H9 (cell line): ENCODE measurements at regions not wholly inside any gene's neighbourhood (a gene's known extent, or its start where the extent isn't known, plus 50 kb on each side); places are given as distances from the start of the nearest gene placed in this dataset.

Source experiments
- DNase-seq: peaks from one replicate; pipeline ENCODE4 v3.0.0-alpha.2; 2017
- H2AFZ ChIP-seq: one replicate; pipeline ENCODE4 v1.6.1; 2013; ENCODE audit warnings: mild to moderate bottlenecking, low read length, control low read depth, moderate library complexity
- H2AK5ac ChIP-seq: 2 replicates; pipeline ENCODE4 v1.6.1; 2013; ENCODE audit warnings: low read length, control low read depth, mixed read lengths; ENCODE audit not compliant: insufficient read length
- H2BK120ac ChIP-seq: one replicate; pipeline ENCODE4 v1.6.1; 2013; ENCODE audit warnings: low read depth, mild to moderate bottlenecking, low read length, control low read depth, inconsistent platforms; ENCODE audit not compliant: poor library complexity, severe bottlenecking
- H2BK12ac ChIP-seq: 2 replicates; pipeline ENCODE4 v1.6.1; 2013; ENCODE audit warnings: low read length, control low read depth, mixed read lengths, low read depth; ENCODE audit not compliant: insufficient read length
- H2BK15ac ChIP-seq: 2 replicates; pipeline ENCODE4 v1.6.1; 2013; ENCODE audit warnings: low read depth, low read length, control low read depth
- H2BK20ac ChIP-seq: one replicate; pipeline ENCODE4 v1.6.1; 2013; ENCODE audit warnings: low read depth, mild to moderate bottlenecking, low read length, control low read depth, inconsistent platforms; ENCODE audit not compliant: poor library complexity, severe bottlenecking
- H2BK5ac ChIP-seq: 2 replicates; pipeline ENCODE4 v1.6.1; 2013; ENCODE audit warnings: low read length, control low read depth, mixed read lengths; ENCODE audit not compliant: insufficient read length
- H3K14ac ChIP-seq: 2 replicates; pipeline ENCODE4 v1.6.1; 2013; ENCODE audit warnings: low read length, control low read depth; ENCODE audit not compliant: insufficient read depth
- H3K18ac ChIP-seq: 2 replicates; pipeline ENCODE4 v1.6.1; 2013; ENCODE audit warnings: low read depth, mild to moderate bottlenecking, mixed read lengths, low read length, control low read depth; ENCODE audit not compliant: insufficient read length
- H3K23ac ChIP-seq: 2 replicates; pipeline ENCODE4 v1.6.1; 2013; ENCODE audit warnings: low read length, control low read depth, mixed read lengths, low read depth; ENCODE audit not compliant: insufficient read length
- H3K23me2 ChIP-seq: 2 replicates; pipeline ENCODE4 v1.6.1; 2013; ENCODE audit warnings: low read depth, mild to moderate bottlenecking, mixed read lengths, low read length, control low read depth; ENCODE audit not compliant: insufficient read length, poor library complexity, severe bottlenecking
- H3K27ac ChIP-seq: 2 replicates; pipeline ENCODE4 v1.5.1; 2013; ENCODE audit warnings: low read length, control low read depth, mixed read lengths, low read depth; ENCODE audit not compliant: insufficient read length
- H3K27me3 ChIP-seq: 2 replicates; pipeline ENCODE4 v1.6.1; 2013; ENCODE audit warnings: low read length, control low read depth, inconsistent platforms; ENCODE audit not compliant: insufficient read depth
- H3K4ac ChIP-seq: 2 replicates; pipeline ENCODE4 v1.6.1; 2013; ENCODE audit warnings: low read depth, mild to moderate bottlenecking, control low read depth, inconsistent platforms, low read length, moderate library complexity
- H3K4me1 ChIP-seq: 2 replicates; pipeline ENCODE4 v1.6.1; 2013; ENCODE audit warnings: low read length, control low read depth, inconsistent platforms; ENCODE audit not compliant: insufficient read depth
- H3K4me2 ChIP-seq: 2 replicates; pipeline ENCODE4 v1.6.1; 2013; ENCODE audit warnings: low read length, control low read depth, mixed read lengths; ENCODE audit not compliant: insufficient read length, insufficient read depth
- H3K56ac ChIP-seq: 2 replicates; pipeline ENCODE4 v1.6.1; 2013; ENCODE audit warnings: low read depth, mild to moderate bottlenecking, mixed read lengths, low read length, control low read depth; ENCODE audit not compliant: insufficient read length
- H3K79me1 ChIP-seq: 2 replicates; pipeline ENCODE4 v1.6.1; 2013; ENCODE audit warnings: low read depth, mild to moderate bottlenecking, moderate library complexity, low read length, control low read depth, inconsistent platforms; ENCODE audit not compliant: insufficient read depth, poor library complexity, severe bottlenecking
- H3K79me2 ChIP-seq: 2 replicates; pipeline ENCODE4 v1.6.1; 2013; ENCODE audit warnings: low read length, control low read depth, inconsistent platforms; ENCODE audit not compliant: insufficient read depth
- H3K9ac ChIP-seq: 2 replicates; pipeline ENCODE4 v1.6.1; 2013; ENCODE audit warnings: low read length, control low read depth, mixed read lengths; ENCODE audit not compliant: insufficient read length; ENCODE audit errors: extremely low read depth
- H3K9me3 ChIP-seq: one replicate; pipeline ENCODE4 v1.6.1; 2013; ENCODE audit warnings: low read depth, low read length, inconsistent platforms; ENCODE audit not compliant: control insufficient read depth
- H3T11ph ChIP-seq: one replicate; pipeline ENCODE4 v1.6.1; 2013; ENCODE audit warnings: mild to moderate bottlenecking, low read length, control low read depth, inconsistent platforms
- H4K20me1 ChIP-seq: one replicate; pipeline ENCODE4 v1.6.1; 2013; ENCODE audit not compliant: control insufficient read depth, insufficient read length, insufficient read depth
- H4K5ac ChIP-seq: 2 replicates; pipeline ENCODE4 v1.6.1; 2013; ENCODE audit warnings: low read depth, mild to moderate bottlenecking, mixed read lengths, low read length, control low read depth; ENCODE audit not compliant: insufficient read length
- H4K8ac ChIP-seq: replicated peaks from 2 replicates; pipeline ENCODE4 v1.6.1; 2013; ENCODE audit warnings: low read length, control low read depth, mixed read lengths, low read depth; ENCODE audit not compliant: insufficient read length
- H4K91ac ChIP-seq: 2 replicates; pipeline ENCODE4 v1.6.1; 2013; ENCODE audit warnings: low read depth, mild to moderate bottlenecking, moderate library complexity, mixed read lengths, low read length, control low read depth; ENCODE audit not compliant: insufficient read length
- H3K27ac Mint-ChIP-seq, 3 experiments: 2 replicates in 2 of 3; 3 replicates in 1 of 3; pipeline ENCODE4 v1.8.0; 2020 to 2021; ENCODE audit warnings: mixed read lengths in 3 of 3, mild to moderate bottlenecking in 1 of 3, moderate library complexity in 1 of 3
- H3K27me3 Mint-ChIP-seq: 2 replicates; pipeline ENCODE4 v1.8.0; 2021; ENCODE audit warnings: low read depth, mild to moderate bottlenecking, moderate library complexity, mixed read lengths
- H3K36me3 Mint-ChIP-seq, 3 experiments: 2 replicates in 2 of 3; 3 replicates in 1 of 3; pipeline ENCODE4 v1.8.0; 2020 to 2021; ENCODE audit warnings: low read depth in 3 of 3, mixed read lengths in 3 of 3; ENCODE audit not compliant: insufficient read depth in 1 of 3
- H3K4me1 Mint-ChIP-seq, 2 experiments: 2 replicates each; pipeline ENCODE4 v1.8.0; 2020; ENCODE audit warnings: mixed read lengths in 2 of 2
- H3K4me3 Mint-ChIP-seq, 2 experiments: 2 replicates in 1 of 2; 3 replicates in 1 of 2; pipeline ENCODE4 v1.8.0; 2020 to 2021; ENCODE audit warnings: mild to moderate bottlenecking in 2 of 2, mixed read lengths in 2 of 2, moderate library complexity in 1 of 2
- H3K9me3 Mint-ChIP-seq, 2 experiments: 2 replicates in 1 of 2; 3 replicates in 1 of 2; pipeline ENCODE4 v1.8.0; 2020; ENCODE audit warnings: mild to moderate bottlenecking in 2 of 2, mixed read lengths in 2 of 2, moderate library complexity in 1 of 2
- WGBS: extraction: QIAGEN DNeasy Blood & Tissue Kit; methylation state at CpG from one replicate; pipeline ENCODE4 v1.1.7; 2013; ENCODE audit warnings: missing lambda C conversion rate, low lambda C conversion rate, mixed read lengths; ENCODE audit not compliant: insufficient read length; ENCODE audit errors: extremely low coverage; 5-methylcytosine and 5-hydroxymethylcytosine counted together
- TF ChIP-seq, protein P1 (sequence below): fragments of 200-600 bp; sonication (generic); conservative IDR thresholded peaks from 3 replicates; pipeline ENCODE4 v1.8.0; 2021; ENCODE audit warnings: antibody characterized with exemption, mild to moderate bottlenecking

DNA sequence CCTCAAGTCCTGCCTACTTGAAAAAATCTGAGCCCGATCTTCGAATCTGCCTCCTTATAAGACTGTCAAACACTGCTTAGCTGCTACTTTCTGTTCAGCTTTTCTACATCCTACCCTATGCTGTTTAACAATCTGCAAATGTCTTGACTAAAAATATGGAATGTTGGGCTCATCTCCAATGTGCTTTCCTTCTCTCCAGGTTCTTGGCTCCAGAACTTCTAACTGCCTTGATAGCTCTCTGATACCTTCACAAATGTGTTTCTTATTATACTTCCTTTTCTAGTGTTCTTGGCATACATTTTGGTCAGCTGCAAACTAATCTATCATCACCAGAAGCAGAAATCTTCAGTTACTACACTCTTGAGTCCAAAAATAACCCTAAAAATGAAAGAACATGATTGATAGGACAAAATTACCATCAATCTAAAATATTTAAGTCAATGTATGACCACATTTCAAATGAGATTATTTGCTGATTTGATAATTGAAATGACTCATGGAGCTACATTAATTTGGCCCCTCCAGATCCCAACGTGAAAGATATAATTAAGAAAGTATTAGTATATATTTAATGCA lies 372.3 kb upstream of the MON1B start:
- H2BK12ac ChIP-seq = no peak overlapping the region
- H3K9me3 Mint-ChIP-seq = no peaks in the 10 kb centered on the region

More for the DNA sequence above, 372.3 kb upstream of the MON1B start:
- H3K27me3 Mint-ChIP-seq = no peaks in the 10 kb centered on the region
- H4K8ac ChIP-seq = no peak overlapping the region
- H3K4me1 ChIP-seq = no peaks in the 10 kb centered on the region
- H3K4ac ChIP-seq = no peak overlapping the region
- H3K79me1 ChIP-seq = no peaks in the 10 kb centered on the region
- no peak overlapping the region for H3K56ac ChIP-seq
- H2AK5ac ChIP-seq = no peak overlapping the region
- no peaks in the 10 kb centered on the region for H4K20me1 ChIP-seq
- no peak overlapping the region for H3K18ac ChIP-seq
- no peak overlapping the region for H4K91ac ChIP-seq
- H3K9me3 ChIP-seq = no peaks in the 10 kb centered on the region
- no peaks in the 10 kb centered on the region for H3K23me2 ChIP-seq
- WGBS = no CpG with 5 or more reads among the region's 3 CpGs
- H3T11ph ChIP-seq = no peak overlapping the region
- H3K4me1 Mint-ChIP-seq = no peaks in the 10 kb centered on the region
- no peak overlapping the region for H3K9ac ChIP-seq
- H2BK5ac ChIP-seq = no peak overlapping the region
- H2BK15ac ChIP-seq = no peak overlapping the region
- DNase-seq = no peak
- H3K79me2 ChIP-seq = no peaks in the 10 kb centered on the region
- H2BK20ac ChIP-seq = no peak overlapping the region
- H3K27ac ChIP-seq = no peak overlapping the region
- H3K4me3 Mint-ChIP-seq = no peak overlapping the region
- no peak overlapping the region for H2BK120ac ChIP-seq
- no peak overlapping the region for H4K5ac ChIP-seq
- no peaks in the 10 kb centered on the region for H3K36me3 Mint-ChIP-seq
- no peak overlapping the region for H3K14ac ChIP-seq
- H3K27me3 ChIP-seq = no peaks in the 10 kb centered on the region
- H3K4me2 ChIP-seq = no peak overlapping the region
- no peak overlapping the region for H2AFZ ChIP-seq
- no peak overlapping the region for H3K23ac ChIP-seq
- TF ChIP-seq, protein P1, sequence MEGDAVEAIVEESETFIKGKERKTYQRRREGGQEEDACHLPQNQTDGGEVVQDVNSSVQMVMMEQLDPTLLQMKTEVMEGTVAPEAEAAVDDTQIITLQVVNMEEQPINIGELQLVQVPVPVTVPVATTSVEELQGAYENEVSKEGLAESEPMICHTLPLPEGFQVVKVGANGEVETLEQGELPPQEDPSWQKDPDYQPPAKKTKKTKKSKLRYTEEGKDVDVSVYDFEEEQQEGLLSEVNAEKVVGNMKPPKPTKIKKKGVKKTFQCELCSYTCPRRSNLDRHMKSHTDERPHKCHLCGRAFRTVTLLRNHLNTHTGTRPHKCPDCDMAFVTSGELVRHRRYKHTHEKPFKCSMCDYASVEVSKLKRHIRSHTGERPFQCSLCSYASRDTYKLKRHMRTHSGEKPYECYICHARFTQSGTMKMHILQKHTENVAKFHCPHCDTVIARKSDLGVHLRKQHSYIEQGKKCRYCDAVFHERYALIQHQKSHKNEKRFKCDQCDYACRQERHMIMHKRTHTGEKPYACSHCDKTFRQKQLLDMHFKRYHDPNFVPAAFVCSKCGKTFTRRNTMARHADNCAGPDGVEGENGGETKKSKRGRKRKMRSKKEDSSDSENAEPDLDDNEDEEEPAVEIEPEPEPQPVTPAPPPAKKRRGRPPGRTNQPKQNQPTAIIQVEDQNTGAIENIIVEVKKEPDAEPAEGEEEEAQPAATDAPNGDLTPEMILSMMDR = no peak
- no peak overlapping the region for H3K27ac Mint-ChIP-seq
